Caki2 (cell line): ENCODE measurements at regions not wholly inside any gene's neighbourhood (a gene's known extent, or its start where the extent isn't known, plus 50 kb on each side); places are given as distances from the start of the nearest gene placed in this dataset.

Source experiments
- DNase-seq: peaks from one replicate; pipeline ENCODE4 v3.0.0-alpha.2; 2015; ENCODE audit warnings: low read depth
- in situ Hi-C: cut with HindIII; loops from 2 replicates; pipeline ENCODE4 v1.10.0; 2016; ENCODE audit warnings: low sequenced_read_pairs, low pct_unique_long_range_greater_than_20kb, mixed read lengths

- in situ Hi-C loops: no loop called here
- DNase-seq: no peak
These were observed 175.4 kb upstream of the GORAB start for GRCh38 chr1:170356585-170356984.

- in situ Hi-C loops: no loop called here
- no peak for DNase-seq
These were observed 174.2 kb upstream of the GORAB start for GRCh38 chr1:170357750-170358149.

- in situ Hi-C loops: no loop called here
- no peak for DNase-seq
These were observed 171.4 kb upstream of the GORAB start for GRCh38 chr1:170360601-170361000.

GRCh38 chr1:170365331-170365730, 166.6 kb upstream of the GORAB start:
- no peak for DNase-seq
- in situ Hi-C loops: no loop called here

GRCh38 chr1:170366980-170367379, 165.0 kb upstream of the GORAB start:
- in situ Hi-C loops: no loop called here
- DNase-seq: no peak

GRCh38 chr1:170367615-170368014, 164.4 kb upstream of the GORAB start:
- DNase-seq: no peak
- in situ Hi-C loops: no loop called here

GRCh38 chr1:170369000-170369399, 163.0 kb upstream of the GORAB start:
- no peak for DNase-seq
- in situ Hi-C loops: no loop called here

GRCh38 chr1:170369417-170369816, 162.5 kb upstream of the GORAB start:
- in situ Hi-C loops: no loop called here

GRCh38 chr1:170370087-170370486, 161.9 kb upstream of the GORAB start:
- in situ Hi-C loops: no loop called here
- no peak for DNase-seq

More at GRCh38 chr1:170369417-170369816, 162.5 kb upstream of the GORAB start:
- no peak for DNase-seq

GRCh38 chr1:170375082-170375723, 156.8 kb upstream of the GORAB start:
- DNase-seq: no peak
- in situ Hi-C loops: no loop called here

- no peak for DNase-seq
- in situ Hi-C loops: no loop called here
These were observed 155.1 kb upstream of the GORAB start for GRCh38 chr1:170376801-170377385.

- in situ Hi-C loops: no loop called here
- DNase-seq: no peak
These were observed 154.5 kb upstream of the GORAB start for GRCh38 chr1:170377440-170377839.

GRCh38 chr1:170377896-170378634, 153.9 kb upstream of the GORAB start:
- no peak for DNase-seq
- in situ Hi-C loops: no loop called here

GRCh38 chr1:170385750-170386149, 146.2 kb upstream of the GORAB start:
- no peak for DNase-seq
- in situ Hi-C loops: no loop called here

GRCh38 chr1:170388489-170388888, 143.5 kb upstream of the GORAB start:
- in situ Hi-C loops: no loop called here
- DNase-seq: no peak

GRCh38 chr1:170395149-170395548, 136.8 kb upstream of the GORAB start:
- DNase-seq: no peak
- in situ Hi-C loops: no loop called here

GRCh38 chr1:170397061-170397460, 134.9 kb upstream of the GORAB start:
- in situ Hi-C loops: no loop called here
- DNase-seq: no peak

- no peak for DNase-seq
These were observed 129.3 kb upstream of the GORAB start for GRCh38 chr1:170402476-170403311.

GRCh38 chr1:170407138-170407537, 124.8 kb upstream of the GORAB start:
- in situ Hi-C loops: no loop called here
- DNase-seq: no peak

More at GRCh38 chr1:170402476-170403311, 129.3 kb upstream of the GORAB start:
- in situ Hi-C loops: no loop called here
